KMS-11 (cell line): ENCODE measurements at regions not wholly inside any gene's neighbourhood (a gene's known extent, or its start where the extent isn't known, plus 50 kb on each side); places are given as distances from the start of the nearest gene placed in this dataset.

ENCODE experiments used
- H2AFZ ChIP-seq: fragments of 200-600 bp; sonication (generic); 2 replicates; pipeline ENCODE4 v1.6.1; 2016; ENCODE audit warnings: antibody characterized with exemption, mixed run types, low read depth
- H3K27ac ChIP-seq: fragments of 200-600 bp; sonication (generic); 2 replicates; pipeline ENCODE4 v1.6.1; 2016; ENCODE audit warnings: mild to moderate bottlenecking, mixed run types
- H3K27me3 ChIP-seq: fragments of 200-600 bp; sonication (generic); 2 replicates; pipeline ENCODE4 v1.6.1; 2017; ENCODE audit warnings: mild to moderate bottlenecking, low read depth, mixed run types, moderate library complexity; ENCODE audit not compliant: insufficient read depth
- H3K36me3 ChIP-seq: fragments of 200-600 bp; sonication (generic); 2 replicates; pipeline ENCODE4 v1.6.1; 2017; ENCODE audit warnings: mild to moderate bottlenecking, mixed run types; ENCODE audit not compliant: insufficient read depth
- H3K4me1 ChIP-seq: fragments of 200-600 bp; sonication (generic); 2 replicates; pipeline ENCODE4 v1.6.1; 2016; ENCODE audit warnings: mild to moderate bottlenecking, low read depth, mixed run types; ENCODE audit not compliant: poor library complexity, severe bottlenecking
- H3K4me2 ChIP-seq: fragments of 200-600 bp; sonication (generic); 2 replicates; pipeline ENCODE4 v1.7.0; 2016; ENCODE audit warnings: mild to moderate bottlenecking, mixed run types
- H3K4me3 ChIP-seq: fragments of 200-600 bp; sonication (generic); IDR thresholded peaks from 2 replicates; pipeline ENCODE4 v1.6.1; 2017; ENCODE audit warnings: low read depth, low read length, mixed read lengths; ENCODE audit not compliant: insufficient read depth
- H3K79me2 ChIP-seq: fragments of 200-600 bp; sonication (generic); 2 replicates; pipeline ENCODE4 v1.6.1; 2016; ENCODE audit warnings: low read depth, mixed run types; ENCODE audit not compliant: insufficient read depth
- H3K9ac ChIP-seq: fragments of 200-600 bp; sonication (generic); 2 replicates; pipeline ENCODE4 v1.6.1; 2016; ENCODE audit warnings: mild to moderate bottlenecking, mixed run types
- H4K20me1 ChIP-seq: fragments of 200-600 bp; sonication (generic); 2 replicates; pipeline ENCODE4 v1.6.1; 2016; ENCODE audit warnings: mild to moderate bottlenecking, mixed run types; ENCODE audit not compliant: insufficient read depth
- TF ChIP-seq, protein P1 (sequence below): fragments of 200-600 bp; sonication (generic); conservative IDR thresholded peaks from 2 replicates; pipeline ENCODE4 v1.6.1; 2017; ENCODE audit warnings: low read depth, mild to moderate bottlenecking, antibody characterized with exemption, low read length, moderate library complexity, mixed read lengths

- H3K36me3 ChIP-seq = no peaks in the 10 kb centered on the region
- no peak overlapping the region for H3K4me2 ChIP-seq
- H2AFZ ChIP-seq = no peak overlapping the region
- TF ChIP-seq, protein P1, sequence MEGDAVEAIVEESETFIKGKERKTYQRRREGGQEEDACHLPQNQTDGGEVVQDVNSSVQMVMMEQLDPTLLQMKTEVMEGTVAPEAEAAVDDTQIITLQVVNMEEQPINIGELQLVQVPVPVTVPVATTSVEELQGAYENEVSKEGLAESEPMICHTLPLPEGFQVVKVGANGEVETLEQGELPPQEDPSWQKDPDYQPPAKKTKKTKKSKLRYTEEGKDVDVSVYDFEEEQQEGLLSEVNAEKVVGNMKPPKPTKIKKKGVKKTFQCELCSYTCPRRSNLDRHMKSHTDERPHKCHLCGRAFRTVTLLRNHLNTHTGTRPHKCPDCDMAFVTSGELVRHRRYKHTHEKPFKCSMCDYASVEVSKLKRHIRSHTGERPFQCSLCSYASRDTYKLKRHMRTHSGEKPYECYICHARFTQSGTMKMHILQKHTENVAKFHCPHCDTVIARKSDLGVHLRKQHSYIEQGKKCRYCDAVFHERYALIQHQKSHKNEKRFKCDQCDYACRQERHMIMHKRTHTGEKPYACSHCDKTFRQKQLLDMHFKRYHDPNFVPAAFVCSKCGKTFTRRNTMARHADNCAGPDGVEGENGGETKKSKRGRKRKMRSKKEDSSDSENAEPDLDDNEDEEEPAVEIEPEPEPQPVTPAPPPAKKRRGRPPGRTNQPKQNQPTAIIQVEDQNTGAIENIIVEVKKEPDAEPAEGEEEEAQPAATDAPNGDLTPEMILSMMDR = no peak
- no peak overlapping the region for H3K27ac ChIP-seq
- no peaks in the 10 kb centered on the region for H3K79me2 ChIP-seq
- no peak overlapping the region for H3K9ac ChIP-seq
- H3K4me1 ChIP-seq = peaks cover 40% of the 10 kb centered on the region
- no peak overlapping the region for H3K4me3 ChIP-seq
- no peaks in the 10 kb centered on the region for H4K20me1 ChIP-seq
- H3K27me3 ChIP-seq = no peaks in the 10 kb centered on the region
Measured at GRCh38 chr1:23610677-23611076, 51.4 kb upstream of the ID3 start.

DNA sequence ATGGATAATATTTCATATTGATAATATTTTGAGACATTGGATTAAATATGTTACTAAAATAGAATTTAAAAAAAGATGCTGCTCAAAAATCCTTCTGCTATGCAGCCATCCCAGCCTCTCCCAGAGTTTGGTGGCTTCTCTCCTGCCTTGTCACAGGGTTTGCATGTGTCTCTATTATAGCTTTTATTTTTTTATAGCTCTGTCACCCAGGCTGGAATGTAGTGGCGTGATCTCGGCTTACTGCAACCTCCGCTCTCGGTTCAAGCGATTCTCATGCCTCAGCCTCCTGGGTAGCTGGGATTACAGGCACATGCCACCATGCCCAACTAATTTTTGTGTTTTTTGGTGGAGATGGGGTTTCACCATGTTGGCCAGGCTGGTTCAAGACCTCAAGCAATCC, 50.7 kb upstream of the ID3 start:
- Histone ChIP-seq H3K79me2 (no peaks in the 10 kb centered on the region), H4K20me1 (no peaks in the 10 kb centered on the region), H3K4me2 (no peak overlapping the region), H3K27me3 (no peaks in the 10 kb centered on the region), H3K27ac (no peak overlapping the region), H3K36me3 (no peaks in the 10 kb centered on the region), H3K4me1 (peaks cover 40% of the 10 kb centered on the region), H3K4me3 (no peak overlapping the region), H2AFZ (no peak overlapping the region), H3K9ac (no peak overlapping the region)
- TF ChIP-seq, protein P1 = no peak
